GM19468 (cell line): ENCODE measurements at regions not wholly inside any gene's neighbourhood (a gene's known extent, or its start where the extent isn't known, plus 50 kb on each side); places are given as distances from the start of the nearest gene placed in this dataset.

Experiments
- ATAC-seq: cut with Tn5 transposase; IDR thresholded peaks from one replicate; pipeline ENCODE4 v1.9.1; 2021; ENCODE audit warnings: mild to moderate bottlenecking, moderate library complexity, moderate number of reproducible peaks; ENCODE audit not compliant: unreplicated experiment; ENCODE audit errors: extremely low read depth

GRCh38 chr4:96486563-96486962 lies 646.7 kb downstream of the PDHA2 start:
- no peak for ATAC-seq

GRCh38 chr4:96497621-96498020 lies 657.7 kb downstream of the PDHA2 start:
- no peak for ATAC-seq

GRCh38 chr4:96504386-96504785 lies 664.5 kb downstream of the PDHA2 start:
- no peak for ATAC-seq

- no peak for ATAC-seq
These were observed 669.3 kb downstream of the PDHA2 start for GRCh38 chr4:96509039-96509741.

- ATAC-seq: no peak
These were observed 679.4 kb downstream of the PDHA2 start for GRCh38 chr4:96519291-96519690.

GRCh38 chr4:96521046-96521536 lies 681.2 kb downstream of the PDHA2 start:
- ATAC-seq: no peak

GRCh38 chr4:96523611-96524010 lies 683.7 kb downstream of the PDHA2 start:
- no peak for ATAC-seq

GRCh38 chr4:96524311-96524875 lies 684.5 kb downstream of the PDHA2 start:
- no peak for ATAC-seq

GRCh38 chr4:96525898-96526297 lies 686.0 kb downstream of the PDHA2 start:
- no peak for ATAC-seq

- no peak for ATAC-seq
These were observed 686.7 kb downstream of the PDHA2 start for GRCh38 chr4:96526625-96527024.

- ATAC-seq: no peak
These were observed 691.9 kb downstream of the PDHA2 start for GRCh38 chr4:96531836-96532235.

GRCh38 chr4:96543346-96543745 lies 703.5 kb downstream of the PDHA2 start:
- ATAC-seq: no peak

GRCh38 chr4:96558466-96558865 lies 718.6 kb downstream of the PDHA2 start:
- ATAC-seq: no peak

GRCh38 chr4:96566755-96567154 lies 726.9 kb downstream of the PDHA2 start:
- ATAC-seq: no peak

GRCh38 chr4:96585304-96585703 lies 745.4 kb downstream of the PDHA2 start:
- no peak for ATAC-seq

GRCh38 chr4:96593422-96593821 lies 753.5 kb downstream of the PDHA2 start:
- ATAC-seq: no peak

- ATAC-seq: no peak
These were observed 758.6 kb downstream of the PDHA2 start for GRCh38 chr4:96598465-96598864.

GRCh38 chr4:96599752-96600151 lies 759.9 kb downstream of the PDHA2 start:
- no peak for ATAC-seq

GRCh38 chr4:96602661-96603060 lies 762.8 kb downstream of the PDHA2 start:
- no peak for ATAC-seq

- ATAC-seq: no peak
These were observed 763.7 kb downstream of the PDHA2 start for GRCh38 chr4:96603641-96604040.

GRCh38 chr4:96606451-96606850 lies 766.6 kb downstream of the PDHA2 start:
- no peak for ATAC-seq

- ATAC-seq: no peak
These were observed 786.1 kb downstream of the PDHA2 start for GRCh38 chr4:96626023-96626422.
